HEK293 (cell line): ENCODE measurements at regions not wholly inside any gene's neighbourhood (a gene's known extent, or its start where the extent isn't known, plus 50 kb on each side); places are given as distances from the start of the nearest gene placed in this dataset.

Experiments used
- CTCF ChIA-PET: fragments of 350-600 bp; formaldehyde crosslinking; extraction: SDS; loops from one replicate; lab custom pipeline; 2021; ENCODE audit warnings: antibody characterized with exemption; lab: Yijun Ruan, JAX
- POLR2A ChIA-PET: fragments of 300-600 bp; formaldehyde crosslinking; extraction: SDS; loops from one replicate; lab custom pipeline; 2020; ENCODE audit warnings: antibody characterized with exemption, inconsistent platforms; lab: Yijun Ruan, JAX
- H3K27ac ChIP-seq: fragments of 200-500 bp; sonication (Bioruptor generic); 2 replicates; pipeline ENCODE4 v1.5.1; 2014; ENCODE audit warnings: low read depth, low read length, control low read depth, inconsistent platforms; ENCODE audit errors: extremely low read depth
- H3K36me3 ChIP-seq, 2 experiments: fragments of 200-500 bp in 1 of 2; sonication (Bioruptor generic) in 1 of 2; 1 replicate in 1 of 2; 2 replicates in 1 of 2; pipeline ENCODE4 v1.5.1; 2014 to 2017; ENCODE audit warnings: inconsistent platforms in 2 of 2, low read length in 2 of 2; ENCODE audit not compliant: control insufficient read depth in 2 of 2, insufficient read depth in 1 of 2
- H3K4me1 ChIP-seq: fragments of 200-500 bp; sonication (Bioruptor generic); 2 replicates; pipeline ENCODE4 v1.5.1; 2014; ENCODE audit warnings: mild to moderate bottlenecking, low read length, inconsistent platforms; ENCODE audit not compliant: control insufficient read depth, insufficient read depth
- H3K4me3 ChIP-seq: 2 replicates; pipeline ENCODE4 v1.5.1; 2011; ENCODE audit warnings: low read depth, mild to moderate bottlenecking, control low read depth, low read length, moderate library complexity
- H3K9me3 ChIP-seq: fragments of 200-500 bp; sonication (Bioruptor generic); 2 replicates; pipeline ENCODE4 v1.5.1; 2014; ENCODE audit warnings: low read depth, low read length, inconsistent platforms; ENCODE audit not compliant: control insufficient read depth, insufficient read depth
- AEBP2 ChIP-seq: fragments of 450-650 bp; formaldehyde crosslinking; IDR thresholded peaks from 2 replicates; pipeline ENCODE4 v1.5.1; 2016; ENCODE audit warnings: missing biosample characterization, missing genetic modification characterization, borderline replicate concordance
- MEIS1 ChIP-seq: sonication (generic); formaldehyde crosslinking; IDR thresholded peaks from 2 replicates; pipeline ENCODE4 v1.8.1; 2022; ENCODE audit warnings: missing genetic modification reagents, mild to moderate bottlenecking, borderline replicate concordance
- OVOL3 ChIP-seq: fragments of 450-650 bp; formaldehyde crosslinking; IDR thresholded peaks from 2 replicates; pipeline ENCODE4 v1.5.1; 2016; ENCODE audit warnings: missing biosample characterization, missing genetic modification characterization
- RBAK ChIP-seq: fragments of 450-650 bp; formaldehyde crosslinking; IDR thresholded peaks from 2 replicates; pipeline ENCODE4 v1.5.1; 2016; ENCODE audit warnings: missing biosample characterization, missing genetic modification characterization
- SALL2 ChIP-seq: fragments of 450-650 bp; formaldehyde crosslinking; IDR thresholded peaks from 2 replicates; pipeline ENCODE4 v1.5.0; 2017; ENCODE audit warnings: missing biosample characterization, mild to moderate bottlenecking, missing genetic modification characterization, borderline replicate concordance
- SP2 ChIP-seq: fragments of 450-650 bp; formaldehyde crosslinking; IDR thresholded peaks from 2 replicates; pipeline ENCODE4 v1.5.1; 2016; ENCODE audit warnings: missing biosample characterization, missing genetic modification characterization
- TRIM28 ChIP-seq: IDR thresholded peaks from 2 replicates; pipeline ENCODE4 v1.6.1; 2011; ENCODE audit warnings: low read length, control low read depth, borderline replicate concordance
- ZBTB8A ChIP-seq: fragments of 450-650 bp; formaldehyde crosslinking; IDR thresholded peaks from 2 replicates; pipeline ENCODE4 v1.5.1; 2016; ENCODE audit warnings: missing biosample characterization, missing genetic modification characterization
- ZFHX2 ChIP-seq: fragments of 450-650 bp; formaldehyde crosslinking; conservative IDR thresholded peaks from 2 replicates; pipeline ENCODE4 v1.5.1; 2016; ENCODE audit warnings: missing biosample characterization, missing genetic modification characterization
- ZFP69B ChIP-seq: fragments of 450-650 bp; formaldehyde crosslinking; IDR thresholded peaks from 2 replicates; pipeline ENCODE4 v1.5.1; 2016; ENCODE audit warnings: missing biosample characterization, missing genetic modification characterization
- ZNF18 ChIP-seq: fragments of 450-650 bp; formaldehyde crosslinking; IDR thresholded peaks from 2 replicates; pipeline ENCODE4 v1.5.1; 2016; ENCODE audit warnings: missing biosample characterization, missing genetic modification characterization
- ZNF223 ChIP-seq: fragments of 450-650 bp; formaldehyde crosslinking; IDR thresholded peaks from 2 replicates; pipeline ENCODE4 v1.5.1; 2016; ENCODE audit warnings: missing biosample characterization, missing genetic modification characterization
- ZNF311 ChIP-seq: fragments of 450-650 bp; formaldehyde crosslinking; IDR thresholded peaks from 2 replicates; pipeline ENCODE4 v1.5.1; 2017; ENCODE audit warnings: missing biosample characterization, missing genetic modification characterization, borderline replicate concordance
- ZNF555 ChIP-seq: fragments of 450-650 bp; formaldehyde crosslinking; conservative IDR thresholded peaks from 2 replicates; pipeline ENCODE4 v1.5.1; 2017; ENCODE audit warnings: missing biosample characterization, mild to moderate bottlenecking, missing genetic modification characterization, inconsistent platforms
- ZNF561 ChIP-seq: fragments of 450-650 bp; IDR thresholded peaks from 2 replicates; pipeline ENCODE4 v1.5.1; 2018; ENCODE audit warnings: missing biosample characterization, missing genetic modification characterization, borderline replicate concordance
- ZNF600 ChIP-seq: fragments of 450-650 bp; formaldehyde crosslinking; IDR thresholded peaks from 2 replicates; pipeline ENCODE4 v1.5.1; 2016; ENCODE audit warnings: missing biosample characterization, missing genetic modification characterization
- ZNF670 ChIP-seq: fragments of 450-650 bp; formaldehyde crosslinking; IDR thresholded peaks from 2 replicates; pipeline ENCODE4 v1.5.1; 2016; ENCODE audit warnings: missing biosample characterization, missing genetic modification characterization, low read depth
- ZNF707 ChIP-seq: fragments of 450-650 bp; formaldehyde crosslinking; IDR thresholded peaks from 2 replicates; pipeline ENCODE4 v1.5.1; 2016; ENCODE audit warnings: missing biosample characterization, missing genetic modification characterization
- ZNF76 ChIP-seq: fragments of 450-650 bp; formaldehyde crosslinking; IDR thresholded peaks from 2 replicates; pipeline ENCODE4; 2016; ENCODE audit warnings: low read depth, missing biosample characterization, missing genetic modification characterization, borderline replicate concordance
- TF ChIP-seq, protein P1 (sequence below): fragments of 450-650 bp; formaldehyde crosslinking; IDR thresholded peaks from 2 replicates; pipeline ENCODE4 v1.5.1; 2016; ENCODE audit warnings: missing biosample characterization, missing genetic modification characterization

DNA sequence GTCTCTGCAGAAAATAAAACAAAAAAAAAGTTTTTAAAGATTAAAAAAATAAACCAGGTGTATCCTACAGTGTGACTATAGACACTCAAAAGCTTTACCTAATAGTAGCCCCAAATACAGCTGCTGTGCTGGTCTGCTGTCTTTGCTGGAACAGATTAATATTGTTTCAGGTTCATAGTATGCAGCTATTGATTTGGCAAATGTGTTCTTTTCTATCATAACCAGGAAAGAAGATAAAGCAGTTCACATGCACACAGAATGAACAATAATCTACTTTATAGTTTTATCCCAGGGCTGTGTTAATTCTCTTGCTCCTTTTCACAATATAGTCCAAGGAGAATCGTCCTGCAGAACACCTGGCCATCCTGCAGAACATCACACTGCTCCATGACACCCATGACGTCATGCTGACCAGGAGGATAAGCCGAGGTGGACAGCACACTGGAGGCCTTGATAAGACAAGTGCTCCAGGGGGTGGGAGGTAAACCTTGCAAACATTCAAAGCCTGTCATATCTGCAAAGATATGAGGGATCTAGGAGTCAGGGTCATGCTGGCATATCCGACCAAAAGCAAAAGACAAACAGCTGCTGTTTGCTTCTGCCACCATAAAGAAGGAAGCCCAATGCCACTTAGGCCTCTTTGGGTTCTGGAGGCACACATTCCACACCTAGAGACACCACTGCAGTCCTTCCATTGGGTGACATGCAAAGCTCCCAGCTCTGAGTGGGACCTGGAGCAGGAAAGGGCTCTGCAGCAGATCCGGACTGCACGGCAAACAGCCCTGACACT lies 86.1 kb upstream of the SLC2A1 start (continued):
- TF ChIP-seq MEIS1 (no peak), AEBP2 (no peak), RBAK (tag by site-specific recombination) (no peak), ZNF561 (tag by site-specific recombination) (no peak), ZNF18 (tag by site-specific recombination) (no peak), ZNF223 (tag by site-specific recombination) (no peak), SALL2 (tag by site-specific recombination) (no peak)
- TF ChIP-seq, protein P1, sequence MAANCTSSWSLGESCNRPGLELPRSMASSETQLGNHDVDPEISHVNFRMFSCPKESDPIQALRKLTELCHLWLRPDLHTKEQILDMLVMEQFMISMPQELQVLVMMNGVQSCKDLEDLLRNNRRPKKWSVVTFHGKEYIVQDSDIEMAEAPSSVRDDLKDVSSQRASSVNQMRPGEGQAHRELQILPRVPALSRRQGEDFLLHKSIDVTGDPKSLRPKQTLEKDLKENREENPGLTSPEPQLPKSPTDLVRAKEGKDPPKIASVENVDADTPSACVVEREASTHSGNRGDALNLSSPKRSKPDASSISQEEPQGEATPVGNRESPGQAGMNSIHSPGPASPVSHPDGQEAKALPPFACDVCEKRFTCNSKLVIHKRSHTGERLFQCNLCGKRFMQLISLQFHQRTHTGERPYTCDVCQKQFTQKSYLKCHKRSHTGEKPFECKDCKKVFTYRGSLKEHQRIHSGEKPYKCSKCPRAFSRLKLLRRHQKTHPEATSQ (tag by site-specific recombination), result no peak

DNA sequence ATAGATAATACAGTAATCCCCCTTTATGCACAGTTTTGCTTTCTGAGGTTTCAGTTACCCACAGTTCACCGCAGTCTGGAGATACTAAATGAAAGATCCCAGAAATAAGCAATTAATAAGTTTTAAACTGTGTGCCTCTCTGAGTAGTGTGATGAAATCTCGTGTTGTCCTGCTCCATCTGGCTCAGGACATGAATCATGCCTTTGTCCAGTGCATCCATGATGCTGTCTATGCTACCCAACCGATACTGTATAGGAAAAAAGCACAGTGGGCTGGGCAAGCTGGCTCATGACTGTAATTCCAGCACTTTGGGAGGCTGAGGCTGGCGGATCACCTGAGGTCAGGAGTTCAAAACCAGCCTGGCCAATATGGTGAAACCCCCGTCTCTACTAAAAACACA lies 85.0 kb upstream of the SLC2A1 start:
- Histone ChIP-seq H3K36me3 (no peaks in the 10 kb centered on the region), H3K9me3 (no peaks in the 10 kb centered on the region), H3K4me1 (no peaks in the 10 kb centered on the region), H3K27ac (no peak overlapping the region)
- POLR2A ChIA-PET, result no interaction called here
- TF ChIP-seq ZNF555 (no peak), ZFP69B (tag by site-specific recombination) (no peak), ZNF311 (tag by site-specific recombination) (no peak), SP2 (tag by site-specific recombination) (no peak), ZBTB8A (no peak), ZNF707 (tag by site-specific recombination) (no peak), ZNF670 (no peak), ZNF600 (tag by site-specific recombination) (no peak), TRIM28 (no peak), OVOL3 (tag by site-specific recombination) (no peak), ZFHX2 (tag by site-specific recombination) (no peak), ZNF76 (no peak)
- TF ChIP-seq, all 188 proteins: peak for 0
- no peak overlapping the region for H3K4me3 ChIP-seq
- CTCF ChIA-PET, result interaction anchor here (0.5 to 0.6 kb wide), 2 partner anchors 84 to 140 kb away, joined by 3 read pairs; no protein-coding TSS in a partner anchor
